ENCODE measurements at regions not wholly inside any gene's neighbourhood (a gene's known extent, or its start where the extent isn't known, plus 50 kb on each side); places are given as distances from the start of the nearest gene placed in this dataset.
"Not testable (repeated sequence)": the region's sequence is repeated elsewhere in the genome, so short reads cannot be mapped to it uniquely, and the experiment has no call there.

DNA sequence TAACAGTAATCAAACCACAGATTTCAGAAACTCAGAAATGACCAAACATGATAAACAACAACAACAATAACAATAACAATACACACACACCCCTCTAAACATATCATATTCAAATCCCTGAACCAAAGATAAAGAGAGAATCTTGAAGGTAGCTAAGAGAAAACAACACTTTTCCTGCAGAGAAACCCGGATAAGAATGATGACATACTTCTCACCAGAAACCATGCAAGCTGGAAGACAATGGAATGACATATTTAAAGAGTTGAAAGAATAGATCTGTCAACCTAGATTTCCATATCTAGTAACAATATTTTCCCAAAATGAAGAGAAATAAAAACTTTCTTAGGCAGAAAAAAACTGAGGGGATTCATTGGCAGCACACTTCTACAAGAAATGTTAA, 138.1 kb downstream of the LIG4 start:
- DNase-seq (ENCODE audit: low read depth), result no peak

- DNase-seq (ENCODE audit: low read depth), result not testable (repeated sequence)
Observed at GRCh38 chr13:108074429-108074828, 140.9 kb downstream of the LIG4 start.

DNA sequence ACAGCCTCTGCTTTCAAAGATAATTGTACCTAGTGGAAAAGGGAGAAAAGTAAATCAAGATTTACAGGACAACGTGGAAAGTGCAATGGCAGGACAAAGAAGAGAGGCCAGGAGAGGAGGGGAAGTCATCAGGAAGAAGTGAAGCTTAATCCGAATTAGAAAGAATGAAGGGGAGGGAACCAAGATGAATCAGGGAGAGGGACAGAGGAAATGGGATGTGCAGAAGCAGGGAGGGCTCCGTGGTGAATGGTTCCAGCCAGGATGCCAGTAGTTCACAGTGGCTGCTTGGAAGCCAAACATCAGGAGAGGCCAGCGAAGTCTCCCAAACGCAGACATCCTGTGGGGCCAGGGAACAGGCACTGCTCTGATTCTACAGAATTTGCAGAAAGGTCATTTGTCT, 144.4 kb downstream of the LIG4 start:
- no peak for DNase-seq (ENCODE audit: low read depth)

DNA sequence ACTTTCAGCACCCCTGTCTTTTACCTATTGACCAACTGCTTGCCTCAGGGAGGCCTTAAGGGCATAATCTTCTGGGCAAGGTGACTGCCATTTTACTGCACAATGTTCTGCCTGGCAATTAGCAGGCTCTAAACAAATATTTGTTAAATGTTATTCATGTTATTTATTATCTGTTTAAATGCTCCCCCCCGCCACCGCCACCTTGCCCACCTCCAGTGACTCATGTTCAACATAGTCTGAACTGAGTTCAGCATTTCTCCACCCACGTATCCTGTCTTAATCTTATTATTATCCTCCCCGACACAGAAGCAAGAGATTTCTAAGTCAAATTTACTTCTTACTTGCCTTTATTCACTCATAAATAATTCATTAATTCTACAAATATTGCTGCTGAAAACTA, 144.8 kb downstream of the LIG4 start:
- DNase-seq (ENCODE audit: low read depth), result no peak

- no peak for DNase-seq (ENCODE audit: low read depth)
Observed at GRCh38 chr13:108069521-108070210, 145.7 kb downstream of the LIG4 start.

- DNase-seq (ENCODE audit: low read depth), result not testable (repeated sequence)
Observed at GRCh38 chr13:108064372-108064771, 151.0 kb downstream of the LIG4 start.

GRCh38 chr13:108060111-108060510, 155.2 kb downstream of the LIG4 start:
- no peak for DNase-seq (ENCODE audit: low read depth)

- DNase-seq (ENCODE audit: low read depth), result no peak
Observed at GRCh38 chr13:108056278-108056677, 159.1 kb downstream of the LIG4 start.

GRCh38 chr13:108049211-108049610, 166.1 kb downstream of the LIG4 start:
- no peak for DNase-seq (ENCODE audit: low read depth)

DNA sequence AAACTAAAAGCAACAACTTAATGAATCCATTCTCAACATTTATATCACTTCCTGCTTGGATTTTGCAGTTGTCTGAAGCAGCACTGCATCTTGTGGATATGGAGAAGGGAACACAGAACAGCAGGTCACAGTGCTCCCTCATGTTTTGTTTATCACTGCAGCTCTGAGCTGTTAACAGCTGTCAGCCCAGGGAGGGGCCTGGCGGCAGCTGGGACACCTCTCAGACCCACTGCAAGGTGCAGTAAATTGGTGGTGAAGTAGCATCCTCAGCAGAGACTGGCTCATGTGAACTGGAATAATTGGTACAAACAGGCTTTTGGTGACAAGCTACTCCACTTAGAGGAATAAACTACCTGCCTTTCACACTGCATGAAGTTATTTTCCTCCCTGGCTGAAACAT, 170.4 kb downstream of the LIG4 start:
- no peak for DNase-seq (ENCODE audit: low read depth)

GRCh38 chr13:108042866-108043265, 172.5 kb downstream of the LIG4 start:
- not testable (repeated sequence) for DNase-seq (ENCODE audit: low read depth)

- DNase-seq (ENCODE audit: low read depth), result no peak
Observed at GRCh38 chr13:108037348-108037747, 178.0 kb downstream of the LIG4 start.

- DNase-seq (ENCODE audit: low read depth), result no peak
Observed at GRCh38 chr13:108036411-108036932, 178.9 kb downstream of the LIG4 start.

DNA sequence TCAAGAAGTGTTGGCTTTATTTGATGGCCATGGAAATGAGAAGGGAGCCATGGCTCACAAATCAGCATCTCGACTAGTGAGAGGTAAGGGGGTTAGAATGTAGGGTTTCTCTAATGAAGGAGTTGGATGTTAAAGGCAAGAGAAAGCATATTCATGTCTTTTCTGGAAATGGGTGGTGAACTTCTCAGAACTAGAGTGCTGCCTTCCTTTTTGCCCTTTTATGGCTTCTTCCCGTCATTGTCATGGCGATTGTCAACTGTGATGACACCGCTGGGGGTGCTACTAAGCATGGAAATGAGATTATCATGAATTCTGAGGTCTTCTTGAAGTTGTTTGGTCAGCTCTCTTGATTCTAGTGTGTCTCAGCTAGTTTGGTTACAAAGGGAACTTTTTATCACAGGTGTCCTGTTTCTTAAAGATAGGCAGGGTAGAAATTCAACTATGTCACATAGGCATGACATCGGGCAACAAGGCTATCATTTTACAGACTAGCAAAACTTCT, 180.4 kb downstream of the LIG4 start:
- DNase-seq (ENCODE audit: low read depth), result no peak

- DNase-seq (ENCODE audit: low read depth), result no peak
Observed at GRCh38 chr13:108033800-108034707, 181.3 kb downstream of the LIG4 start.

GRCh38 chr13:108031865-108032264, 183.5 kb downstream of the LIG4 start:
- no peak for DNase-seq (ENCODE audit: low read depth)

DNA sequence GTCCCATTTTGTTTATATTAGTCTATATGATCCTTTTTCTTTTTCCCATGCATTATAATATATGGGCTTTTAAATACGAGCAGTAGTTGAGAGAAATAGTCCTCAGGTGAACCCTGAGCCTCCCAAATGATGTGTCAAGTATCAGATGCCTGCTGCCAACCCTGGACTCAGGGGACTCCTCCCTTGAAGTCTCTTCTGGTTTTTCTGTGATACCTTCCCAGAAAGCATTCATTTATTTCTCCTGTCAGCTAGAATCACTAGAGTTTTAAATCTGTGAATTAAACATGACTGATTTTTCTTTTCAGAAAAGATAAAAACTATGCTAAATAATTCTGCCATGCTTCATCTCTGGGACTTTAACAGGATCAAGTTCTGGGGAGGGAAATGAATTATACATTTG, 184.6 kb downstream of the LIG4 start:
- DNase-seq (ENCODE audit: low read depth), result no peak

- no peak for DNase-seq (ENCODE audit: low read depth)
Observed at GRCh38 chr13:108026680-108027410, 188.5 kb downstream of the LIG4 start.

DNA sequence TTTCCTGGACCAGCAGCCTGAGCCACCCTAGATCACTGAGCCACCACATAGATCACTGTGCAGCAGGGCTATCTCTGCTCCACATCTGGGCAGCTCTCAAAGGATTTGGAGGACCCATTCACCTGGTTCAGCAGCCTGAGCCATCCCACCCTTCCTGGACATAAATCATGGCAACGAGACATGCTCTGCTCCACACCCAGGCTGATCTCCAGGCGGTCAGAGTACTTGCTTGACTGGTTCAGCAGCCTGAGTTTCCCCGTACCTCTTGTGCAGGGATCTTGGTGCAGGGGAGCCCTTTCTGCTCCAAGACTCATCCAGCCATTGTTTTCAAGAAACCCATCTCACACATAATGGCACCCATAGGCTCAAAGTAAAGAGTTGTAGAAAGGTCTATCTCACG, 195.3 kb downstream of the LIG4 start:
- DNase-seq (ENCODE audit: low read depth), result no peak

- DNase-seq (ENCODE audit: low read depth), result no peak
Observed at GRCh38 chr13:108018371-108018870, 196.9 kb downstream of the LIG4 start.

GRCh38 chr13:108006619-108007018, 208.7 kb downstream of the LIG4 start:
- no peak for DNase-seq (ENCODE audit: low read depth)

DNA sequence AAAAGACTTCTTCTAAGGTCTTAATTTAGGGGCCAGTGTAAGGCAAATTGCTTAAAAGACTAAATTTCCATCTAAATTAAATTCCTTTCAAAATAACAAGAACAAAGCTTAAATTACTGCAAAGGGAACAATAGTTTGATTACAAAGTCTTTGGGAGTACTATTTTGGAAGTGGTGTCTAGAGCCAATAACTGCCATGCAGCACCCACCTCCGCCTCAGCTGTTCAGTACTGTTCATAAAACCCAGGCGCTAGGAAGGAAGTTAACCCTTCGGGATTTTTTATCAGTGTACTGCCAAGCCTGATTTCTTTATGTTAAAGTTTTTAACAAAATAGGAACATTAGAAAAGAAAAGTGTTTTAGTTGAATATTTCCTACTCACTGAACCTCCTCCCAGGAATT, 210.1 kb downstream of the LIG4 start:
- DNase-seq (ENCODE audit: low read depth), result no peak

All from LHCN-M2 (cell line).